Endothelial cell of umbilical vein (primary cell): ENCODE measurements at regions not wholly inside any gene's neighbourhood (a gene's known extent, or its start where the extent isn't known, plus 50 kb on each side); places are given as distances from the start of the nearest gene placed in this dataset.

ENCODE experiments used
- BruUV-seq: library from RNA; stranded (reverse); fragments of 400-500 nt; replicated peaks from 2 replicates; lab custom pipeline; 2021; lab: Mats Ljungman, UMichigan
- CTCF ChIA-PET: fragments of 300-600, 350-600 bp; sonication (Branson Sonifier 250); formaldehyde crosslinking; loops from one replicate; lab custom pipeline; 2021; ENCODE audit warnings: antibody characterized with exemption, inconsistent platforms; lab: Charles Lee
- POLR2A ChIA-PET: fragments of 300-600, 350-600 bp; sonication (Branson Sonifier 250); formaldehyde crosslinking; loops from one replicate; lab custom pipeline; 2021; ENCODE audit warnings: antibody characterized with exemption, inconsistent platforms; lab: Charles Lee
- DNase-seq: peaks from one replicate; pipeline ENCODE4 v3.0.0-alpha.2; 2011; ENCODE audit warnings: low read depth, low spot score
- FAIRE-seq: peaks from 2 replicates; lab custom pipeline; 2011; peaks lifted over from hg19 to GRCh38; lab: Jason Lieb, UNC
- H2AFZ ChIP-seq: 2 replicates; pipeline ENCODE4 v1.6.0; 2012; ENCODE audit warnings: low read depth, low read length, control low read depth, inconsistent platforms
- H3K27ac ChIP-seq: 2 replicates; pipeline ENCODE4 v1.5.1; 2011; ENCODE audit warnings: low read depth, mild to moderate bottlenecking, control low read depth, low read length, moderate library complexity; ENCODE audit not compliant: insufficient read depth
- H3K27me3 ChIP-seq, 2 experiments: 2 replicates each; pipeline versions ENCODE4 v1.6.0 to v1.6.1; 2011; ENCODE audit warnings: low read length in 2 of 2, mixed read lengths in 1 of 2; ENCODE audit not compliant: control insufficient read depth in 2 of 2, insufficient read depth in 2 of 2
- H3K36me3 ChIP-seq, 2 experiments: 2 replicates in 1 of 2; 3 replicates in 1 of 2; pipeline ENCODE4 v1.5.1; 2011; ENCODE audit warnings: low read length in 2 of 2, mild to moderate bottlenecking in 1 of 2, moderate library complexity in 1 of 2; ENCODE audit not compliant: control insufficient read depth in 2 of 2, insufficient read depth in 2 of 2; ENCODE audit errors: extremely low read depth in 1 of 2
- H3K4me1 ChIP-seq: 3 replicates; pipeline ENCODE4 v1.5.1; 2011; ENCODE audit warnings: mild to moderate bottlenecking, low read length; ENCODE audit not compliant: control insufficient read depth, insufficient read depth; ENCODE audit errors: extremely low read depth
- H3K4me2 ChIP-seq: 2 replicates; pipeline ENCODE4 v1.6.1; 2011; ENCODE audit warnings: low read length, control low read depth, mixed read lengths; ENCODE audit not compliant: insufficient read depth
- H3K4me3 ChIP-seq, 3 experiments: fragments of 200-600 bp in 1 of 3; sonication (generic), shearing (Covaris generic) in 1 of 3; replicated peaks in 1 of 3; 2 replicates each; pipeline ENCODE4 v1.5.1; 2011 to 2016; ENCODE audit warnings: control low read depth in 3 of 3, low read length in 3 of 3, mild to moderate bottlenecking in 2 of 3, inconsistent platforms in 1 of 3, low read depth in 1 of 3, moderate library complexity in 1 of 3; ENCODE audit not compliant: insufficient read depth in 1 of 3
- H3K79me2 ChIP-seq: 2 replicates; pipeline ENCODE4 v1.6.0; 2012; ENCODE audit warnings: low read length, inconsistent platforms; ENCODE audit not compliant: control insufficient read depth, insufficient read depth
- H3K9ac ChIP-seq: replicated peaks from 2 replicates; pipeline ENCODE3; 2011; ENCODE audit warnings: low read length, control low read depth; ENCODE audit not compliant: insufficient read depth; ENCODE audit errors: extremely low read depth
- H3K9me1 ChIP-seq: replicated peaks from 3 replicates; pipeline ENCODE4 v1.6.0; 2011; ENCODE audit warnings: mild to moderate bottlenecking, low read length; ENCODE audit not compliant: control insufficient read depth, insufficient read depth; ENCODE audit errors: extremely low read depth
- H3K9me3 ChIP-seq: replicated peaks from 2 replicates; pipeline ENCODE4 v1.5.1; 2012; ENCODE audit warnings: low read length, inconsistent platforms; ENCODE audit not compliant: control insufficient read depth, insufficient read depth
- H4K20me1 ChIP-seq: replicated peaks from 2 replicates; pipeline ENCODE3; 2011; ENCODE audit warnings: mild to moderate bottlenecking, low read length; ENCODE audit not compliant: control insufficient read depth, insufficient read depth; ENCODE audit errors: extremely low read depth
- EZH2 ChIP-seq: IDR thresholded peaks from 2 replicates; pipeline ENCODE4 v1.6.1; 2012; ENCODE audit warnings: borderline replicate concordance, low read depth, mild to moderate bottlenecking, moderate library complexity, low read length, inconsistent platforms; ENCODE audit not compliant: severe bottlenecking
- FOS ChIP-seq: IDR thresholded peaks from 2 replicates; pipeline ENCODE4 v1.6.1; 2011; ENCODE audit warnings: mild to moderate bottlenecking, low read length, moderate library complexity, borderline replicate concordance; ENCODE audit not compliant: insufficient read depth
- GATA2 ChIP-seq: IDR thresholded peaks from 2 replicates; pipeline ENCODE4 v1.7.0; 2011; ENCODE audit warnings: low read depth, mild to moderate bottlenecking, moderate library complexity, mixed read lengths, low read length; ENCODE audit not compliant: insufficient read length, insufficient read depth
- JUN ChIP-seq: IDR thresholded peaks from 2 replicates; pipeline ENCODE4 v1.6.1; 2011; ENCODE audit warnings: borderline replicate concordance, low read depth; ENCODE audit not compliant: insufficient read length, insufficient read depth
- MYC ChIP-seq: IDR thresholded peaks from one replicate; pipeline ENCODE4 v1.6.1; 2011; ENCODE audit warnings: mild to moderate bottlenecking, low read depth, low read length
- POLR2A ChIP-seq: IDR thresholded peaks from 2 replicates; pipeline ENCODE4 v1.6.1; 2012; ENCODE audit warnings: low read depth, mild to moderate bottlenecking, control low read depth, low read length
- POLR2AphosphoS5 ChIP-seq: IDR thresholded peaks from 2 replicates; pipeline ENCODE4 v1.6.1; 2012; ENCODE audit warnings: low read depth, mild to moderate bottlenecking, control low read depth, low read length, moderate library complexity; ENCODE audit not compliant: insufficient read depth
- dilution Hi-C: fragments of 300-500 bp; cut with MboI; formaldehyde crosslinking; loops from one replicate; pipeline ENCODE4 v1.15.0; 2019; ENCODE audit warnings: low sequenced_read_pairs; ENCODE audit not compliant: extremely low pct_ligation_motif_present
- intact Hi-C: fragments of 100-400 bp; cut with micrococcal nuclease; formaldehyde crosslinking; loops from one replicate; pipeline ENCODE4 v1.10.0; 2022
- TF ChIP-seq, protein P1 (sequence below): IDR thresholded peaks from 2 replicates; pipeline ENCODE4 v1.6.1; 2011; ENCODE audit not compliant: insufficient read depth, insufficient read length
- TF ChIP-seq, protein P2 (sequence below), 2 donors: IDR thresholded peaks; 1 replicate in 1 of 2; 2 replicates in 1 of 2; pipeline ENCODE4 v1.5.1; 2011; ENCODE audit warnings: low read length in 2 of 2, mild to moderate bottlenecking in 2 of 2, moderate library complexity in 2 of 2, control low read depth in 1 of 2, inconsistent platforms in 1 of 2, low read depth in 1 of 2; ENCODE audit not compliant: insufficient read depth in 1 of 2; ENCODE audit errors: extremely low read depth in 1 of 2

GRCh38 chr12:74339211-74339610 lies 198.4 kb upstream of the ATXN7L3B start:
- FAIRE-seq, result no peak
- no peak for DNase-seq
- H4K20me1 ChIP-seq, result no peaks in the 10 kb centered on the region
- no peak overlapping the region for H2AFZ ChIP-seq
- no peaks in the 10 kb centered on the region for H3K9me3 ChIP-seq
- H3K36me3 ChIP-seq, result no peaks in the 10 kb centered on the region
- H3K79me2 ChIP-seq, result no peaks in the 10 kb centered on the region
- dilution Hi-C loops, result no loop called here
- no peak overlapping the region for H3K4me3 ChIP-seq
- no peak overlapping the region for H3K4me2 ChIP-seq
- peaks cover 20% of the 10 kb centered on the region for H3K4me1 ChIP-seq
- TF ChIP-seq MYC (no peak), FOS (no peak), JUN (no peak), POLR2A (no peak), POLR2AphosphoS5 (no peak), EZH2 (no peak), GATA2 (no peak)
- TF ChIP-seq, protein P1, sequence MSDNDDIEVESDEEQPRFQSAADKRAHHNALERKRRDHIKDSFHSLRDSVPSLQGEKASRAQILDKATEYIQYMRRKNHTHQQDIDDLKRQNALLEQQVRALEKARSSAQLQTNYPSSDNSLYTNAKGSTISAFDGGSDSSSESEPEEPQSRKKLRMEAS, result no peak
- TF ChIP-seq, protein P2, sequence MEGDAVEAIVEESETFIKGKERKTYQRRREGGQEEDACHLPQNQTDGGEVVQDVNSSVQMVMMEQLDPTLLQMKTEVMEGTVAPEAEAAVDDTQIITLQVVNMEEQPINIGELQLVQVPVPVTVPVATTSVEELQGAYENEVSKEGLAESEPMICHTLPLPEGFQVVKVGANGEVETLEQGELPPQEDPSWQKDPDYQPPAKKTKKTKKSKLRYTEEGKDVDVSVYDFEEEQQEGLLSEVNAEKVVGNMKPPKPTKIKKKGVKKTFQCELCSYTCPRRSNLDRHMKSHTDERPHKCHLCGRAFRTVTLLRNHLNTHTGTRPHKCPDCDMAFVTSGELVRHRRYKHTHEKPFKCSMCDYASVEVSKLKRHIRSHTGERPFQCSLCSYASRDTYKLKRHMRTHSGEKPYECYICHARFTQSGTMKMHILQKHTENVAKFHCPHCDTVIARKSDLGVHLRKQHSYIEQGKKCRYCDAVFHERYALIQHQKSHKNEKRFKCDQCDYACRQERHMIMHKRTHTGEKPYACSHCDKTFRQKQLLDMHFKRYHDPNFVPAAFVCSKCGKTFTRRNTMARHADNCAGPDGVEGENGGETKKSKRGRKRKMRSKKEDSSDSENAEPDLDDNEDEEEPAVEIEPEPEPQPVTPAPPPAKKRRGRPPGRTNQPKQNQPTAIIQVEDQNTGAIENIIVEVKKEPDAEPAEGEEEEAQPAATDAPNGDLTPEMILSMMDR (IDR thresholded peaks at IDR 0.05; ENCODE audit: extremely low read depth in 1 of 2, insufficient read depth in 1 of 2, low read depth in 1 of 2, low read length in 2 of 2), result no peak
- POLR2A ChIA-PET, result no interaction called here
- intact Hi-C loops, result loop anchor here (10.0 kb wide), 1 partner anchor 196 kb away; the partner anchor contains the start of gene ATXN7L3B
- H3K9ac ChIP-seq, result no peak overlapping the region
- no peaks in the 10 kb centered on the region for H3K9me1 ChIP-seq
- H3K27ac ChIP-seq, result no peak overlapping the region
- no TSS peak for BruUV-seq
- H3K27me3 ChIP-seq, result no peaks in the 10 kb centered on the region
- CTCF ChIA-PET, result interaction anchor here (1.6 kb wide), 1 partner anchor 11 kb away, joined by 3 read pairs; no protein-coding TSS in a partner anchor
